ENCODE measurements at regions not wholly inside any gene's neighbourhood (a gene's known extent, or its start where the extent isn't known, plus 50 kb on each side); places are given as distances from the start of the nearest gene placed in this dataset.

DNA sequence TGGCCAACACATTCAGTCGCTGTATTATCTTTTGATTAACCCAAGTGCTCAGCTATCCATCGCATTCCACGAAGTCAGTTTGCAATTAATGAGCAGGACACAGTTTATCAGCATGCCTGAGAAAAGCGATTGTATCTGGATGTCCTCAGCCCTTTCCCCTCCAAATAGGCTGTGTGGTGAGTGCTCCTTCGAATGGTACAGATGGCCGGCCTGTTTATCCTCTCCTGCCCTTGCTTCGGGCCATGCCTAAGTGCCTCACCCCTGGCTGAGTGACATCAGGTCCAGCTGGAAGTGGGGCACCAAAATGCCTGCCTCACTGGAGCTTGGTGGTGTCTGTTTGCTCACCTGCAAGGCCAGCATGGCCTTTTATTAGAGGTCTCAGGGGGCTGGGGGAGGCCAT is 317.3 kb downstream of the GADD45G start:
- no peak for DNase-seq

DNA sequence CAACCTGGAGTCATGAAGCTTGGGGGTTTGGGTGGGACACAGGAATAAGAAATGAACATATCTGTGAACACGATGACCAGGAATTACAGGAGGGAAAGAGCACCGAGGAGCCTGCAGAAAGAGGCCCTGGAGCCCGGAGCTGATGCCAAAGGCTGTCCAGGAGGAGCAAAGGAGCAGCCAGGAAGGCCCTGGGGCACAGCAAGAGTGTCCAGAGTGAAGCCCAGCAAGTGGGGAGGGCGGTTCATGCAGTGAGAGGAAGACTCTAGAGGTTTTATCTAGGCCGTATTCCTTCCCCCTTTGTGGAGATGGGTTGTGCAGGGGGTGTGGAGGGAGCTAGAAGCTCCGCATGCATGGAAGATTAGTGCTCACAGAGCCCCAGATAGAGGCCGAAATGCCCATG is 318.4 kb downstream of the GADD45G start:
- DNase-seq: no peak

DNA sequence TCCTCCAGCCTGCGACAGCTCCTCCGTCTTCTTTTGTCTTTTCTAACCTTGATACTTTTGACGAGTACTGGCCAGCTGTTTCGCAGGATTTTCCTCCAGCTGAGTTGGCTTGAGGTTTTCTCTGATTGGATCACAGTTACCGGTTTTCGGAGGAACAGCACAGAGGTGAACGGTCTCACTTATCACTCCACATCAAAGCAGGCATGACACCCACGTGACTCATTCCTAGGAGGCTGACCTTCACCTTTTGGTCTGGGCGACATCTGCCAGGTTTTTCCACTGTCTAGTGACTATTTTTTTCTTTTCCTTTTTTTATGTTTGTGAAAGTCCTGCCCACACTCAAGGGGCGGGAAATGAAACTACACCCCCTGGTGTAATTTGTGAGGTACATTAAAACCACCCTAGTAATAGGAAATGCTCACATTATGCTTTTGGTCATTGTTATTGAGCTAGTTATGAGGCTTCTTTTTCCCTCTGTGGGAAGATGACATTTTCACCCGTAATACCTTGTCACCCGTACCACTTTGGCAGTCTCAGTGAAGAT is 319.2 kb downstream of the GADD45G start:
- no peak for DNase-seq

DNA sequence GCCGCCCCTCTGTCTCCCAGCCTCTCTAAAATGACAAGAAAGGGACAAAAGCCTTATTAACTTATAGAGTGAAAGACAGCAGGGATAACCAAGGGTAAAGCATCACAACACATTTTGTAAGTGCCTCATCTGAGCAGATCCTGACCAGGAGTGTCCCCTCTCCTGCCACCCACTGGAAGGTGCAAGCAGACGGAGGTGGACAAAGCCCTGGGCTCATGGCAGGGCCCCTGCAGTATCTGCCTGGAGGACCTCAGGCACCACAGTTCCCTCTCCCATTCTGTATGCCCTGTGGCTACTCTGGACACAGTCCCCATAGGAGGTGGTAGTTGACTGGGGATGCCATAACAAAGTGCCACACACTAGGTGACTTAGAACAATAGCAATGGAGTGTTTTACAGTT is 319.8 kb downstream of the GADD45G start:
- DNase-seq: no peak

DNA sequence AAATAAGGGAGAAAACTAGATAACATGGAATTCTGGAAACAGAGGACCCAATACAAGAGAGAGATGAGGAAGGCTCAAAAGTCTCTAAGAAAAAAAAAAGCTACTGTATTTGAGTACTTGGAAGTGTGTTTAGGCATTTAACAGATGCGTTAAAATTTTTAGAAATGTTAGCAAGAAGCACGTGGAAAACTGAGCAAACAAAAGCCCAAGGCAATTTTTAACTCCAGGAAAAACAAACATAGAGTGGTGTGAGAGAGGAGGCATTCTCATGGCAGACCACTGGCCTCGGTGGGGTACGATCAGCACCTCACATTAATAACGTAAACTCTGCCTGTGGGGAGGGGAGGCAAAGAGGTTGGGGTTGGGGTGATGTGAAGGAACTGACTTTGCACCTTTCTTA is 321.4 kb downstream of the GADD45G start:
- DNase-seq: no peak

DNA sequence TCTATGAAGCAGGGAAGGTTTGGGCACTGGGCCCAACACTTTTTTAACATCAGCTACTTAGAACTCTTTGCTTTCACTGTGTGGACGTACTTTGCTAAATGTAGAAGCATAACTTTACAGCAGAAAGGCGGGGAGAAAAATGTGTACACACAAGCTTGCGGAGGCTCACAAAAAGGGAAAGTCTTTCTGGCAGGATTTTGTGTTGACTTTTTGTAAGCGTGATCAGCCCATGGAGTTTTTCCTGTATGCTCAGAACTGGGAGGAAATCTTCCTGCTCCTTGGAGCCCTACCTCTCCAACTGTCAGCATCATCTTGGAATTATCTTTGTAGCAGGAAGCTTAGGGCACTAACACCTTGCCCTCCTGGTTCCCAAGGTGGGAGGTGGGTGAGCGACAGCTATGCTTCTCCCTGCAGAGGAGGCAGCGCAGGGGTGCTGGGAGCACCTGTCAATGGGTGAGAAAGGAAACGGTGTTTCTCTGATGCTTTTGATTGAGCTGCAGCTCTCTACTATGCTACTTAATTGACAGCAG is 321.9 kb downstream of the GADD45G start:
- DNase-seq: no peak

DNA sequence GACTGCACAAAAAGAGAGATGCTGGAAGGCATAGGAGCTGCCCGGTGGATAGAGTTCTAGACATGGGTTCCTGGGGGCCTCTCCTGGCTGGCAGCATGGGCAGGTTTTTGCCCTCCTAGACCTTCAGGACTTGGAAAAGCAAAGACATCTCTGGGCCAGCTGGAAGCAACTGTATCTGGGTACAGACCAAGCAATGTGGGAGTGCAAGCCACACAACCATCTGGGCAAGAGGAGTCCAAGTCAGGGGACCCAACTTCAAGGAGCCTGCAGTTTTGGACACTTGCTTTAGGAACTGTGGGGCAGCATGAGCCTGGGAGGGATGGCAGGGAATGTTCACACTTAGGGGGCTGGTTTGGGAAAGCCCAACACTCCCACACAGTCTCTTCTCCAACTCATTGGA is 323.3 kb downstream of the GADD45G start:
- DNase-seq: no peak

DNA sequence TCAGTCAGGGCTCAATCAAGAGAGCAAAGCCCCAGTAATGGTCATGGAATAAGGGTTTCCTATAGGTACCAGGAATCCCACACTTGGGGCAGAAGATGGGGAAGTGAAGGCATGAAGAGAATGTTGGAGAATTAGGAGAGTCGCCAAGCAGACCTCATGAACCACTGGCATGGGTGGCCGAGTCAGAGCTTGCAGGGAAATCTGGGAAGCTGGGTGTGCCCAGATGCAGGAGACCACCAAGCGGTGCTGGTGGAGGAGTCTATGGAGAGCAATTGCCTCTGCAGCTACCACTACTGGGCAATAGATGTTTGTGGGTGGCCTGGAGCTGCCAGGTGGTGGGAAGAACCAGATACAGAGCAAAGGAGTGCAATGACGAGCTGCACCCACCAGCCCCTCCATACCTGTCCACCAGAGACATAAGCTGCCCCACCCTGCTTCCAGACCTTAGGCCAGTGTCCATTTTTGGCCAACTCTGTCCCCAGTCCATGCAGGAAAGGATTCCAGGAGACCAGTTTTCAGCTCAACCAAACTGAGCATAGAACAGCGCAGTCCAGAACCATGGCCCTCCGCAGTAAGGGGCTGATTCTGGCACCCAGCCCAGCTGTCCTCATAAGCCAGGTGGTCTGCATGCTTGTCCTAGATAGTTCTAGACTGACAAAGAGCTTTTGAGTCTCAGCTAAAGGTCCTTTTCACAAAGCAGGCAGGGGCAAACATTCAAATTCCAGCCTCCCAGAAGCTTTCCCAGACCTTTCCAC is 323.9 kb downstream of the GADD45G start:
- DNase-seq: no peak

DNA sequence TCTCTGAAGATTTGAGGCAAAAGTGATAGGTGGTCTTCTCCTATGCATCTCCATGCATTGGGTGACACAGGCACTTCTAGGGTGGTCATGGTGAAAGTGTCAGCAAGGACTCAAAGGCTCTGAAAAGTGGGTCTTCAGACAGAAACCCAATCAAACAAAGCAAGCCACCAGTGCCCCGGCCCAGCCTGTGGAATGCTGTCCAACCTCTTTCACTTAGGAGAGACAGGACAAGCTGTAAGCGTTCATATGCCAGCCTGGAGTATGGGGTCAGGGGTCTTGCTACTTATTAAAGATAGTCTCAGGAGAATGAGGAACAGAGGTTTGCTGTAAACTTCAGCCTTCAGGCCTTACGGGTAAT is 324.5 kb downstream of the GADD45G start:
- no peak for DNase-seq

DNA sequence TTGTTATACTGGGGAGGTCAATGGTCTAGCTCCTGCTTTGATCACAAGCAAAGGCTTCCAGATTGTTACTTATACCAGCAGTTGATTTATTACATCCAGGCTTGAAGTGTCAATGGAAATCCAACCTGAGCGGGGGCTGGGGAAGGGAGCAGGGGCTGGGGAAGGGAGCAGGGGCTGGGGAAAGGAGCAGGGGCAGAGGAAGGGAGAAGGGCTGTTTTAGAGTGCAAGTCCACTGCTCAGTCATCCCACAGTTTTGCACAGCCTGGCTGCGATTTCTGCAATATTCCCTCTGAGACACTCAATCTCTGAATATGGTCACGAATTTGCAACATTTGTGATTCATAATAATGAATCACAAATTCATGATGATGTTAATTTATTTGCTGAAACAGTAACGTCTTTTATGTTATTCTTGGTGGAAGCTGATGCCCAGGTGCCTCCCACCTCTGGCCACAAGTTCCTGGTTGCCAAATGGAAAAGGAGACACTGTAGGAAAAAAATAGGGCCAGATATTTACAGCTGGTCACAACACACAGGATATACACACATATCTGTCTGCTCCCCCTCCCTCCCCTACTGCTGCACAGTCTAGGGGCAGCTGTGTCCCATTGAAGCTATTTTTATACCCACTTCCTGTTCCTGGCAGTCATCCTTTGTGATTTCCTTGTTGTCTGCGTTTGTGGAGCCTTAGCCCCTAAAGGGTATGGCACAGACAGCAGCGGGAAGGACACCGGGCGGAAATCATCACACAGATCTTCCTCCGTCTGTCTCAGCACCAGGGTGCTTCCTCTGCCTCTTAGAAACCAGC is 325.1 kb downstream of the GADD45G start:
- DNase-seq: no peak

DNA sequence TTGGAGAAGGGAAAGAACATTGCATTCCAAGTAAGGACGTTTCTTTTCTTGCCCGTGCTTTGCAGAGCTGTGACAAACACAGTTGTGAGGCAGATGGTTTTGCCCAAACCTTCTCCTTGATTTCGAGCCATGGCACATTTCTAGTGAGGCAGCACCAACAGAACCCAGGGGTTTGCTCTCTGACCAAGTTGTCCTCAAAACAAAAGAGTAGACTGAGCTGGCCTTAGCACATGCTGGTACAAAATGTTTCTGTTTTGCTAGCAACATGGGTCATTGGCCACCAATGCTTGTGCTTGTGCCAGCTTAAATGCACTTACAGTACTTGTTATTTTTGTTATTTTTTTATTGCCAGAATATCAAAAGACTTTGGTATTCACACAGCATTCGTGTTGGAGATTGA is 328.8 kb downstream of the GADD45G start:
- DNase-seq: no peak

DNA sequence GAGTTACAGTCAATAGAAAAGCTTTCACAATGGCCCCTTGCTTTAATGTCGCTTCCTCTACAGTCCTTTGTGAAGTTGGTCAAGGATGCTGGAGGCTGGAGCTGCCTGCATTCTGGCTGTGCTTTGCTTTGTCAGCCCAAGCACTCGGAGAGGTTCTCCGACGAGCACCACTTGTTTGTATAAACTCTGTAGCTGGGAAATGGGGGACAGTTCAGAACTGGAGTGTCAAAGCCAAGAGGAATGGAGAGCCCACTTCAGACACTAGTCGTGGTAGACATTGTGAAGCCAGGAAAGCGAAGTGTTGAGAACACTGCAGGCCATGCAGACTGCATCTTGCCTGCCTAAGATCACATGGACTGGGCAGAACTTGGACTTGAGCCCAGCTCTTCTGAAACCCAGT is 330.3 kb downstream of the GADD45G start:
- DNase-seq: no peak

DNA sequence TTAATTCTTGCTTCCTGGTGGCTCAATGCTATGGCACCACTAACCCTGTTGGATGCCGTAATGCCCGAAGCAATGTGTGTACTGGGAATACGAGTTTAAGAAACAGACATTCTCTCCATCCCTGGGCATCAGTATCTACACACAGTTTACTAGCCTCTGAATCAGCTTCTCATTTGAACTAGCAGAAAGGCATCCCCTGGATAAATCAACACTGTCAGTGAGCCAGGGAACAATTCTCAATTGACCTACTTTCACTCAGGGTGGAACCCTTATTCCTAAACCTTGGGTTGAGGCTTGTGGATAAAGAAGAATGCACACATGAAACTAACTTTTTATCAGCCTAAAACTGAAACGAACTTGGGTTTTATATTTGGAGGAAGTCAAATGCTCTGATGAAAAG is 331.0 kb downstream of the GADD45G start:
- DNase-seq: no peak

DNA sequence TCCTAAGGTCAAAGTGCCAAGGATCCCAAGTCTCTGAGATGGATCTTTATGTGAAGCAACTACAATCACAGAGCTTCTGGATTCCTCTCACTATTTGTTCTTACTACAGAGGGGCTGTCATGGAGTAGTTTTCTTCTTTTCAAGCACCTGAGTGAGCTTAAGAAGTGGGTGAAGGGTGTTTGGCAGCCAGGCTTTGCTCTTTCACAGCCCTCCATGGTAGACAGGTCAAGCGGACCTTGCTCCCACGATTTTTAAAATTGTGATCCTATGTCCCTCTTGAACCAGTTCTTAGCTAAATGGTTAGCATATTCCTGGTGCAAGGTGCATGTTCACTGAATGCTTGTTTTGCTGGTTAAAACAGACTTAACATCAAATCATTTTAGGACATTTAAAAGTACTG is 332.2 kb downstream of the GADD45G start:
- DNase-seq: no peak

DNA sequence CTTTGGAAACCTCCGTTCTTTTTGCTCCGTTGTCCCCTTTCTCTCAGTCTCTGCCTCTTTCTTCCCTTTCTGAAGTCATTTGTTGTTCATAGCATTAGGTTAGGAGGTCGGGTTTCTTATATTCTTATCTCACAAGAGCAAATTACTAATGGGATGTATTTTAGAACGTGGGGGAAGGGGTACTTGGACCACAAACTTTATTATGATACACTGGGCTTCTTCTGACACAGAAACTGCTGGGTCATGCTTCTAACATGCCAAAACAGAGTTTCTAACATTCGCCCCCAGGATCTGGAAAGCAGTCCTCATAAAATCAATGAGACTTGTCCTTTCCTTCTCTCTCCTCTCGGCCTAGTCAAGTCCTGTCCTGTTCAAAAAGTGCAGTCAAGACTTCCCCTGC is 334.4 kb downstream of the GADD45G start:
- DNase-seq: no peak

DNA sequence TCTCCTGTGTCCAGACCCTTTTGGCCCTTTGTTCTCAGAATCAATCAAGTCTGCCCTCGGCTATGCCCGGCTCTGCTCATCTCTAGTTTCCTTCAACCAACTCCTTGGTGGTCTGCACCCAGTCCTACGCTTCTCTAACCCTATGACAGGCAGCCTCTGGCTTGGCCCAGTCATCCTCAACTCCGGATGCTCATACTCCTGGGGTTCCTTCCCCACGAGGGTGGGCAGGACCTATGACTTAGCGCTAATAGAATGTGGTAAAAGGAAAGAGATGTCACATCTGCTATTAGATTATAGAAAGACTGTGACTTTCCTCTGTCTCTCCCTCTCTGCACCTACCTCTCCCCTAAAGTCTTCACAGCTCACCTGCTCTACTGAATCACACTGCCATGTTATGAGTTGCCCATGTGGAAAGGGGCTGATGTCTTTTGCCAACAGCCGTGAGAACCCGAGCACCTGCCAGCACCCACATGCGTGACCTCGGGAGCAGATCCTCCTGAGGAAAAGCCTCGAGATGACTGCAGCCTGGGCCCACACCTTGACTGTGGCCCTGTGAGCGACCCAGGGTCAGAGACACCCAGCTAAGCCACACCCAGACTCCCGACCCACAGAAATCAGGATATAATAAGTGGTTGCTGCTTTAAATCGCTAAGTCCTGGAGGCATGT is 334.9 kb downstream of the GADD45G start:
- DNase-seq: no peak

DNA sequence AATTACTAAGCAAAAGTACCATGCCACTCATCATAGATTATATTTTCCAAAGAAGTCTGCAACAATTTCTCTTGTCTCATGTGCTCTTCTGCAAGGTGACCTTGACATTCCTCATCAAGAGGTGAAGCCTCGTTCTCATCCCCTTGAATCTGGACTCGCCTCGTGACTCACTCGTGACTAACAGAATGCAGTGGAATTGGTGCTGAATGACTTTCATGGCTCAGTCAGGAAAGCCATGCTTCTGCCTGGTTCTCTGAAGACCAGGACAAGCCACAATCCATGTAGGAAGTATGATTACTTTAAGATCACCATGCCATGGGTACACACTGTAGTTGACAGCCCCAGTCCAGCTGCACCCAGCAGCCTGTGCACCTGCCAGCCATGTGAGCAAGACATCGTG is 335.8 kb downstream of the GADD45G start:
- DNase-seq: no peak

DNA sequence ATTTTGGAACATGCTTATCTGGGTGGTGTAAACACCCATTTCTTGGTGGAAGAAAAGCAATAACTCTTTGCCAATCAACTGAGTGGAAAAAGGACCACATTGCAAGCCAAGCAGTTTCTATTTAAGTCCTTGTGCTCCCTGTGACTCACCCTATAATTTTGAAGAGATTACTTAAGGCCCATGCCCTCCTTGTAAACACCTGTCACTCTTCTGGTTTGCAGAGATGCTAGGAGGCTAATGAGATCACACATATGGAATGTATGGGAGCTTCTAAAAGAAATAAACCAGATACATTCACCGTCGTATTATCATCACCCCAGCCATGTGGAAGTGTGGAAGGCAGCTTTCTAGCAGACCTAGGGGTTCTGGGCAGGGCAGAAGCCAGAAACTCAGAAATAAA is 337.1 kb downstream of the GADD45G start:
- no peak for DNase-seq

DNA sequence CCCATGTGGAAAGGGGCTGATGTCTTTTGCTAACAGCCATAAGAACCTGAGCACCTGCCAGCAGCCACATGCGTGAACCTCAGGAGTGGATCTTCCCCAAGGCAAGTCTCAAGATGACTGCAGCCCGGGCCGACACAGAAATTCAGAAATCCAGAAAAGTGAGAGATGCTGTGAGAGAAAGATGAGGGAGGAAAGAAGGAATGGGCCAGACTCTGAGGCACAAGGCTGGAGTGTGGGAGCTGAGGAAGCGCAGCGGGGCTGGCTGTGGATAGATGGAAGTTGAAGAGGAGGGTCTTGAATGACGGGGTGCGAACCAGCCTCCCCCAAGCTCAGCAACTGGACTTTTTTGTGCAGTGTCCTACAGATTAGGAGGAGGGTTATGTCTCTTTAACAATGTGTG is 337.8 kb downstream of the GADD45G start:
- DNase-seq: no peak

DNA sequence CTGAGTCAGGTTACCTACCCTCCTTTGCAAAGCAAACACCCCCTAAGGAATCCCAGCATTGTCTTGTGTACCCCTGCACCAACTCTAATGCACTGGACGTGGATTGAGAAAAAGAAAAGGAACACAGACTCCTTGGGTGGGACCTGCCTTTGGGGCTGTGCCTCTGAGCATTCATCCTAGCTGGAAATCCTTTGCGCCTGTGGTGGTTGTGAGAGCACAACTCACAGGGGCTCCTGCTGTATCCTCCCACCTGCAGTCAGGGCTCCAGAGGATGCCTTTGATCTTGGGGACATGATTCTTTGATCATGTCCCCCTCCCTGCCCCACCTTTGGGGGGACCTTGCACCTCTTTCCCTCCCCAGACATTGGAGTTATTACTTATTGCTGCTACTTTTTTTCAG is 338.5 kb downstream of the GADD45G start:
- DNase-seq: no peak

DNA sequence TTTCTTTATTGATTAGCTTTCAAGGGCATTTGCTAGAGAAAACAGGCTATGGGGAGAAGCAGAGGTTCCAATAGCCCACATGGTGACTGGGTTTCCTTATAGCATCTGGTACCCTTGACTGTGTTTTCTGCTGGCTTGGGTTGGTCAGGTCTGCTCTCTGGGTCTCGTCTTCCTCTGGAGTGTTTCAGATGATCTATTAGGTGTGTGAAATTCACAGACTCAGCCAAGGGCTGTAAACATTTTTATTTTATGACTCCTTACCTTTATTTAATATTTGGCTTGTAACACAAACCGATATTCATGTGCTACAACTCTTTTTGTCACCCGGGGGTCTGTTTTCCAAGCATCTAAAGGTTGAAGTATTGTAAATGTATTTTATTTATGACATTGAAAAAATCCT is 338.9 kb downstream of the GADD45G start:
- DNase-seq: no peak

DNA sequence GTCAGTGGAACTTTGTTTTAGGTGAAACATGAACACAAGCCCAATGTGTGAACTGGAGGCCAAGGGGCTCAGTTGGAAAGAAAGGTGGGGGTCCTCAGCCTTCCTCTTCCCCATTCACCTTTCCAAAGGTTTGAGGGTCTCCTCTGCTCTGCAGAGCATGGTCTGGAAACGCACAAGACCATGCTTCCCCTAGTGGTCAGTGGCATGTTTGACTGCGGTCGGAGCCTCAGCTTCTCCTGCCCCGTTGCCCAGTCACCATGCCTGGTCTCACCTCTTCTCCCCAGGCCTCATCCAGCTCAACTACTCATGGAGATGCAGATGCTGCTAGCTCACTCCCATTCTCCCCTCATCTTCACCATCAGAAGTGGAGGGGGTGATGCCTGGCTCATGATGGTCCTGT is 340.3 kb downstream of the GADD45G start:
- DNase-seq: no peak

DNA sequence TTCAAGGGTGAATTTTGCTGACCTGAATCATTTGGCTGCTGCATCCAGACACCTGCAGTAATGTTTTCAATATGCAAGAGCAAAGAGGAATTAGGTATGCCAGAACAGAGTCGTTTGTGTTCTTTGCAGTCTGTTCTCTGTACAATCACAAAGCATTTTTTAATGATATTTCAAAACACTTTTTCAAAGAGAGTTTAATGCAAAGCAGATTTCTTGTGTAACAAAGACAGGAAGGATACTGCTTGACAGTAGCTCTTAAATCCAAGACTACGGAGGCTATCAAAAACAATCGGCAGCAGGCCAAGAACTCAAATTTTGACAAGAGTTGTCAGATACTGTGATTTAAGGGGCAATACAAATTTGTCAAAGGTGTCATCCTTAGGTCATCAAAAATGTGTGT is 341.9 kb downstream of the GADD45G start:
- DNase-seq: no peak

DNA sequence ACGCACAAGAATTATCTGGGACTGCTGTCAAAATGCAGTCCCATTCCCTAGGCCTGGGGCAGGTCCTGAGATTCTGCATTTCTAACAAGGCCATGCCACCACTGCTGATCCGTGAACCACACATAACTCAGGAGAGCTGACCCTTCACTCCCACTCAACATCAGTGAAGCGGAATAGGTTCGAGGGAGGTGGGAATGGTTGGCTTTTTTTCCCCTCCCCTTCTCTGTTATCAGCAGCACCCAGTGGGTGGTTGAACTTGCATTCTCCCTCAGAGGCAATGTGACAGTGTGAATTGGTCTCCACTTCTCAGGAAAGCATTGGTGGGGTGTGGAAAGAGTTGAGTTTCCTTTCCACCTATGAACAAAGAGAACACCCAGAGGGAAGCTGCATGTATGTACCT is 344.3 kb downstream of the GADD45G start:
- DNase-seq: no peak

Measured in effector CD4-positive, alpha-beta T cell (primary cell).